ENCODE measurements at regions not wholly inside any gene's neighbourhood (a gene's known extent, or its start where the extent isn't known, plus 50 kb on each side); places are given as distances from the start of the nearest gene placed in this dataset.

DNA sequence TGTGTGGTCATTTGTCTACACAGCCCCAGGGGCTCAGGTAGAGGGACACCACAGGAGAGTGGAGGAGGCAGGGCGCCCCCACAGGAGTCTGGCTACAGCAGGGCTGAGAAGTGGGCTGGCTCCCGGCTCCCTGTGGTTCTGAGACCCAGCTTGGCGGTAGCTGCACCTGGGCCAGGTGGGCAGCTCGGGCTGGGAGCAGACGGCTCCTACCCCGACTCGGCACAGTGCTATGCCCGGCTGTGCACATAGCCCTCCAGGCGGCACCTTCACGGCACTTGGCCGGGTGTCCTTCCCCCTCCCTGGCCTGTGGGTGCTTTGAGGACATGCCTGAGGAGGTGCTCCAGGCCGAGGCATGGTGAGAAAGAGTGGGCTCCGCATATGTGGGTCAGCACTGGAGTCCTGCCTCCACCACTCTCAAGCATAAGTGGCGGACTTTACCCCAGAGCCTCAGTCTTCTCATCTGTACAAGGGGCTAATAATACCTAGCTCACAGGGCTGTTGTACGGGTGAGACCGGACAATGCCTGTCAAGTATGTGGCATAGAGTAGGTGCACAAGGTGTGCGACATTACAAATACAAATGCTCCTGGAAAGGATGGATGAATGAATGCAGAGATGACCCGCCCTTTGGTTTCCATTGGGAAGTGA lies 50.1 kb upstream of the JPH3 start:
- TF ChIP-seq, protein P1, sequence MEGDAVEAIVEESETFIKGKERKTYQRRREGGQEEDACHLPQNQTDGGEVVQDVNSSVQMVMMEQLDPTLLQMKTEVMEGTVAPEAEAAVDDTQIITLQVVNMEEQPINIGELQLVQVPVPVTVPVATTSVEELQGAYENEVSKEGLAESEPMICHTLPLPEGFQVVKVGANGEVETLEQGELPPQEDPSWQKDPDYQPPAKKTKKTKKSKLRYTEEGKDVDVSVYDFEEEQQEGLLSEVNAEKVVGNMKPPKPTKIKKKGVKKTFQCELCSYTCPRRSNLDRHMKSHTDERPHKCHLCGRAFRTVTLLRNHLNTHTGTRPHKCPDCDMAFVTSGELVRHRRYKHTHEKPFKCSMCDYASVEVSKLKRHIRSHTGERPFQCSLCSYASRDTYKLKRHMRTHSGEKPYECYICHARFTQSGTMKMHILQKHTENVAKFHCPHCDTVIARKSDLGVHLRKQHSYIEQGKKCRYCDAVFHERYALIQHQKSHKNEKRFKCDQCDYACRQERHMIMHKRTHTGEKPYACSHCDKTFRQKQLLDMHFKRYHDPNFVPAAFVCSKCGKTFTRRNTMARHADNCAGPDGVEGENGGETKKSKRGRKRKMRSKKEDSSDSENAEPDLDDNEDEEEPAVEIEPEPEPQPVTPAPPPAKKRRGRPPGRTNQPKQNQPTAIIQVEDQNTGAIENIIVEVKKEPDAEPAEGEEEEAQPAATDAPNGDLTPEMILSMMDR (IDR thresholded peaks at IDR 0.05; ENCODE audit: insufficient read depth, low read depth, low read length, missing control alignments) = no peak
- no peak overlapping the region for H3K4me3 ChIP-seq (ENCODE audit: low read length)
- no peak for DNase-seq (ENCODE audit: low read depth)

DNA sequence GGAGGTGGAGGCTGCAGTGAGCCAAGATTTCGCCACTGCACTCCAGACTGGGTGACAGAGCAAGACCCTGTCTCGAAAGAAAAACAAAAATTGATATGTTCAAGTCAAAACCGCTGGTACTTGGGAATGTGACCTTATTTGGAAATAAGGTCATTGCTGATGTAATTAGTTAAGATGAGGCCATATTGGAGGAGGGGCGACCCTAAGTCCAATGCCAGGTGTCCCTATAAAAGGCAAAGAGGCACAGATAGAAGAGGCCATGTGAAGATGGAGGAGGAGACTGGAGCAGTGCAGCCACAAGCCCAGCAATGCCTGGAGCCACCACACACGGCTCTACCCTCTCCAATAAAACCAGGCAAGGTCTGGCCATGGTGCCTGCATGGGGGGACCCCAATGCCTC lies 50.8 kb upstream of the JPH3 start:
- H3K4me3 ChIP-seq (ENCODE audit: low read length) = no peak overlapping the region
- TF ChIP-seq, protein P1 (IDR thresholded peaks at IDR 0.05; ENCODE audit: insufficient read depth, low read depth, low read length, missing control alignments) = no peak
- DNase-seq (ENCODE audit: low read depth) = no peak

DNA sequence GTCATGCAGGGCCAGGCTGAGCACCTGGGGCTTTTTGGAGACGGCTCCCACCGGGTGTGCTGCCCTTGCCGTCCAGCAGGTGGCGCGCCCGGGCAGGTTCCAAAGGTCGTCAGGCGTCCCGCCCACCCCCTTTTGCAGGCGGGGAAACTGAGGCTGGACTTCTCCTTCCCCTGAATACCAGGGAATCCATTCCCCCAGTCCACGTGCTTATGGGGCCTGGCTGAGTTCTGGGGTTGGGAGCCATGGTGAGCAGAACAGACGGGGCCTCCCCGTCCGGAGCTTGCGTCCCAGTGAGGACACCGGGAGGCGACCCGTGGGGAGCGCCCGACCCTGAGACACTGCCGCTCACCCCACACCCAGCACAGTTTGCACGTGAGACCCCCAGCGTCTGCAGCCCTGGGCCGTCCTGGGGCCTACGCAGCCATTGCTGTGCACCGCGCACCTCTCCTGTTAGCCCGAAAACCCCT lies 51.8 kb upstream of the JPH3 start:
- TF ChIP-seq, protein P1 (IDR thresholded peaks at IDR 0.05; ENCODE audit: insufficient read depth, low read depth, low read length, missing control alignments) = peak; percentile 81
- H3K4me3 ChIP-seq (ENCODE audit: low read length) = no peak overlapping the region
- peak; percentile 13 for DNase-seq (ENCODE audit: low read depth)

DNA sequence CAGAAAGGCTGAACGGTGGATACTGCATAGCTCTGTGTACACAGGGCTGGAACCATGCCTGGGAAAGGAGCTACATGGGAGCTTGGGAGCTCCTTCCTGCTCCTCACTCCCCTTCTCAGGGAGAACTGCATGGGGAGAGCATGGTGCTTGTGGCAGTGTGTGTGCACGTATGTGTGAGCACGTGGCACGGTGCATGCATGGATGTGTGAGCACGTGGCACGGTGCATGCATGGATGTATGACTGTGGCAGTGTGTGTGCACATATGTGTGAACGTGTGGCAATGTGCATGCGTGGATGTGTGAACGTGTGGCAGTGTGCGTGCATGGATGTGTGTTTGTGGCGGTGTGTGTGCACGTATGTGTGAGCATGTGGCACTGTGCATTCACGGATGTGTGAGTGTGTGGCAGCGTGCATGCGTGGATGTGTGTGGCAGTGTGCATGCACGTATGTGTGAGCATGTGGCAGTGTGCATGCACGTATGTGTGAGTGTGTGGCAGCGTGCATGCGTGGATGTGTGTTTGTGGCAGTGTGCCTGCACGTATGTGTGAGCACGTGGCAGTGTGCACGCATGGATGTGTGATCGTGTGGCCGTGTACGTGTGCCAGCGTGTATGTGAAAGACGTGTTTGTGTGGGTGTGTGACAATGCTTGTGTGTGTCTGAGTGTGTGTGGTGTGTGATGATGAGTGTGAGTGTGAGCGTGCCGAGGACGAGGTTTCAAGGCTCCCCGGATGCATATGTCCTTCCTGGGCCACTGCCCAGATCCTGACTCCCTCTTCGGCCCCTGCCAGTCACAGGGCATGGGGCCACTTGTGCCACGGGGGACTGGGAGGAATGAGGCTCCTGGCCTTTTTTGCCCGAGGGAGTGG lies 52.4 kb upstream of the JPH3 start:
- H3K4me3 ChIP-seq (ENCODE audit: low read length) = no peak overlapping the region
- DNase-seq (ENCODE audit: low read depth) = no peak
- TF ChIP-seq, protein P1 (IDR thresholded peaks at IDR 0.05; ENCODE audit: insufficient read depth, low read depth, low read length, missing control alignments) = no peak

DNA sequence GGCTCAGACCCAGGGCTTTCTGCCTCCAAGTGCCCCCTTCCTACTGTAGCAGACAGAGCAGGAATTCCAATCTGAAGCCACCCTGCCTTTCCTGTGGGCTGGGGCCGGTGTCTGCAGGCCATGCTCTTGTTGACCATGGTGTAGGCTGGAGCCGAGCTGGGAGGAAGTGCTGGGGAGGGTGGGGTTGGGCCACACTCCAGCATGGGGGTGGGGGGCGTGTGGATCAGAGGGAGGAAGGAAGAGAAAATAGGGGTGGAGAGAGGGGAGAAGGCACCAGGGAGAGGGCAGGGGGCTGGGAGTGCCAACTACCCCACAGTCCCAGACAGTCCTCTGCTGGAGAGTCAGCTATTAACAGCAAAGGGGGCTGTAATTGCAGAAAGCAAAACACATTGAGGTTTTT lies 54.3 kb upstream of the JPH3 start:
- TF ChIP-seq, protein P1 (IDR thresholded peaks at IDR 0.05; ENCODE audit: insufficient read depth, low read depth, low read length, missing control alignments) = no peak
- DNase-seq (ENCODE audit: low read depth) = no peak
- H3K4me3 ChIP-seq (ENCODE audit: low read length) = no peak overlapping the region

DNA sequence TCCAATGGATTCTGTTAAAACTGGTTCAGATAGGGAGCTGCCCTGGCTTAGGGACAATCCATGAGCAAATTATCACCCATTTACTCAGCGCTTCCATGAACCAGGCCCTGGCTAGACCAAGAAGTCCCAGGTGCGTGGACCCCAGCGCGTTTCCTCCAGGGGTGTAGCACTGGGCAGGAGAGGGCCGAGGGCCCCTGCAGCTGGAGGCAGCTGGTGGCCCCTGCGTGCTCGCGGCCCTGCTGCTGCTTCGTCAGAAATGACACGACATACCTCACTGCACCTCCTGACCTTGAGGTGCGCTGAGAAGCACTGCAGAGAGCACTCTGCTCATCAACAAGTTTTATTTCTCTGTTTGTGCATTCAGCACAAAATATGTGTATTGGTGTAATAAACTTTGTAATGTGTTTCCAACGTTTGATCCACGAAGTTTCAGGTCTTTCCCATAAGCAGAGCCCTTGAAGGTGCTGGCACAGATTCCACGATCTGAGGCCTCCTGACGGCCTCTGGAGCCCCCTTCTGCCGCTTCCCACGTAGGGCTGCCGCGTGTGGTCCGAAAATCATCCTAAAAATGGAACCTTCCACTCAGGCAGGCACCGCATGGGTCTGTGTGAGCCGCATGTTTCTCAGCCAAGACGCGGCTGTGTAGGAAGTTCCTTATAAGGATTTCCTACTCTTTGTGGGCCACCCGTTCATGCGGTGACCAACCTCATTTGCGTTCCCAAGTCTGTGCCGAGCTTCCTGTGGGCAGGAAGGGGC lies 50.8 kb upstream of the ZCCHC14 start:
- TF ChIP-seq, protein P1 (IDR thresholded peaks at IDR 0.05; ENCODE audit: insufficient read depth, low read depth, low read length, missing control alignments) = no peak
- no peak for DNase-seq (ENCODE audit: low read depth)
- no peak overlapping the region for H3K4me3 ChIP-seq (ENCODE audit: low read length)

Measured in epithelial cell of esophagus (primary cell).